ENCODE measurements at regions not wholly inside any gene's neighbourhood (a gene's known extent, or its start where the extent isn't known, plus 50 kb on each side); places are given as distances from the start of the nearest gene placed in this dataset.

GRCh38 chr21:33133892-33134291 is 64.0 kb downstream of the OLIG1 start:
- TF ChIP-seq CTCF (IDR thresholded peaks at IDR 0.05 in 4 of 5, conservative IDR thresholded peaks at IDR 0.05 in 1 of 5) (no peak), POLR2A (IDR thresholded peaks at IDR 0.05) (no peak)

Measured in gastrocnemius medialis (tissue), 4 donors.